ENCODE measurements at regions not wholly inside any gene's neighbourhood (a gene's known extent, or its start where the extent isn't known, plus 50 kb on each side); places are given as distances from the start of the nearest gene placed in this dataset.
"Not testable (repeated sequence)": the region's sequence is repeated elsewhere in the genome, so short reads cannot be mapped to it uniquely, and the experiment has no call there.

- no peak for DNase-seq (ENCODE audit: low spot score)
Measured at GRCh38 chr7:29619111-29619510, 55.5 kb downstream of the PRR15 start.

GRCh38 chr7:29619848-29620555 is 56.4 kb downstream of the PRR15 start:
- no peak for DNase-seq (ENCODE audit: low spot score)

- DNase-seq (ENCODE audit: low spot score) = no peak
Measured at GRCh38 chr7:29620556-29620930, 56.9 kb downstream of the PRR15 start.

GRCh38 chr7:29622335-29623265 is 59.0 kb downstream of the PRR15 start:
- no peak for DNase-seq (ENCODE audit: low spot score)

GRCh38 chr7:29623973-29624372 is 60.3 kb downstream of the PRR15 start:
- no peak for DNase-seq (ENCODE audit: low spot score)

GRCh38 chr7:29626730-29627129 is 63.1 kb downstream of the PRR15 start:
- DNase-seq (ENCODE audit: low spot score) = no peak

- no peak for DNase-seq (ENCODE audit: low spot score)
Measured at GRCh38 chr7:29627631-29628030, 64.0 kb downstream of the PRR15 start.

- no peak for DNase-seq (ENCODE audit: low spot score)
Measured at GRCh38 chr7:29629507-29629906, 65.9 kb downstream of the PRR15 start.

- not testable (repeated sequence) for DNase-seq (ENCODE audit: low spot score)
Measured at GRCh38 chr7:29635067-29636008, 71.7 kb downstream of the PRR15 start.

- DNase-seq (ENCODE audit: low spot score) = no peak
Measured at GRCh38 chr7:29636009-29636351, 72.3 kb downstream of the PRR15 start.

GRCh38 chr7:29637374-29637773 is 73.7 kb downstream of the PRR15 start:
- no peak for DNase-seq (ENCODE audit: low spot score)

- DNase-seq (ENCODE audit: low spot score) = not testable (repeated sequence)
Measured at GRCh38 chr7:29638841-29639240, 75.2 kb downstream of the PRR15 start.

GRCh38 chr7:29639386-29639785 is 75.8 kb downstream of the PRR15 start:
- DNase-seq (ENCODE audit: low spot score) = no peak

- no peak for DNase-seq (ENCODE audit: low spot score)
Measured at GRCh38 chr7:29639886-29640595, 76.4 kb downstream of the PRR15 start.

GRCh38 chr7:29641651-29642050 is 78.0 kb downstream of the PRR15 start:
- DNase-seq (ENCODE audit: low spot score) = no peak

- no peak for DNase-seq (ENCODE audit: low spot score)
Measured at GRCh38 chr7:29642494-29643155, 79.0 kb downstream of the PRR15 start.

- not testable (repeated sequence) for DNase-seq (ENCODE audit: low spot score)
Measured at GRCh38 chr7:29646116-29646515, 82.5 kb downstream of the PRR15 start.

GRCh38 chr7:29647020-29647654 is 83.5 kb downstream of the PRR15 start:
- DNase-seq (ENCODE audit: low spot score) = no peak

GRCh38 chr7:29647691-29648210 is 84.1 kb downstream of the PRR15 start:
- DNase-seq (ENCODE audit: low spot score) = not testable (repeated sequence)

GRCh38 chr7:29649028-29649716 is 85.5 kb downstream of the PRR15 start:
- no peak for DNase-seq (ENCODE audit: low spot score)
